GM12892 (cell line): ENCODE measurements at regions not wholly inside any gene's neighbourhood (a gene's known extent, or its start where the extent isn't known, plus 50 kb on each side); places are given as distances from the start of the nearest gene placed in this dataset.

ENCODE experiments used
- POLR2A ChIP-seq: IDR thresholded peaks from 2 replicates; pipeline ENCODE4 v1.6.1; 2011; ENCODE audit warnings: low read depth, low read length, control low read depth
- POLR2AphosphoS5 ChIP-seq: IDR thresholded peaks from 2 replicates; pipeline ENCODE4 v1.6.1; 2011; ENCODE audit warnings: low read depth, low read length, control low read depth
- TAF1 ChIP-seq: IDR thresholded peaks from 2 replicates; pipeline ENCODE4 v1.6.1; 2011; ENCODE audit warnings: low read depth, mild to moderate bottlenecking, control low read depth, low read length, borderline replicate concordance

DNA sequence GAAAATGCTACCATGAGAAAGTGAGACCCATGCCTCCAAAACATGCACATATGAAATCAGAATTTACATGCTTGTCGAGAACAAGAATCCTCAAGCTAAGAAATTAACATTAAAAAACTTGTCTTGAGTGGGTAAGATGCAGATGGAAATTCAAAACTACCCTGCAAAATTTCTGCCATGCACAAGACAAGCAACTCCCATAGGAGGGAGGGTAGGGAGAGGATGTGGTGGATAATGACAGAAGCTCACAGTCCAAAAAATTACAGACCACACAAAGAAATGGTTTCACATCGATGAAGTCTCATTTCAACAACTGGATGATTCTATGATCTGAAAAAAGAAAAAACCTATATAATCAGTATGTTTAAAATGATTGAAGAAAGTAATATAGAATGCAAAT, 319.9 kb upstream of the PTGER4 start:
- TF ChIP-seq POLR2A (no peak), TAF1 (no peak), POLR2AphosphoS5 (no peak)
